ENCODE measurements at regions not wholly inside any gene's neighbourhood (a gene's known extent, or its start where the extent isn't known, plus 50 kb on each side); places are given as distances from the start of the nearest gene placed in this dataset.

- in situ Hi-C loops (cut with MboI; ENCODE audit: low sequenced_read_pairs) (no loop called here), dilution Hi-C loops (cut with HindIII; ENCODE audit: low sequenced_read_pairs, unreplicated experiment) (no loop called here), intact Hi-C loops (cut with micrococcal nuclease) (no loop called here)
- Histone ChIP-seq H3K27me3 (ENCODE audit: control insufficient read depth, insufficient read depth, low read length) (no peaks in the 10 kb centered on the region), H2BK120ac (ENCODE audit: low read depth, low read length) (no peak overlapping the region), H2BK5ac (ENCODE audit: low read depth, low read length, poor library complexity, severe bottlenecking) (no peak overlapping the region), H3K9me1 (ENCODE audit: insufficient read depth, low read length) (no peaks in the 10 kb centered on the region), H2AK9ac (replicated peaks; ENCODE audit: low read depth, low read length, poor library complexity) (no peak overlapping the region), H4K5ac (ENCODE audit: low read depth, low read length) (no peak overlapping the region), H3K36me3 (ENCODE audit: control insufficient read depth, insufficient read depth, low read length) (no peaks in the 10 kb centered on the region), H4K20me1 (ENCODE audit: insufficient read depth, low read length) (no peaks in the 10 kb centered on the region), H3K4me1 (ENCODE audit: control insufficient read depth, insufficient read depth, low read length) (no peaks in the 10 kb centered on the region), H2BK15ac (ENCODE audit: low read depth, low read length) (no peak overlapping the region), H4K8ac (ENCODE audit: low read depth in 2 of 2, low read length in 2 of 2) (no peak overlapping the region), H3K56ac (ENCODE audit: extremely low read depth, insufficient read depth, low read length) (no peak overlapping the region), H3K4me2 (ENCODE audit: low read depth, low read length) (no peak overlapping the region), H2AK5ac (ENCODE audit: low read depth, low read length) (no peak overlapping the region), H4K91ac (ENCODE audit: insufficient read depth, low read depth, low read length) (no peak overlapping the region), H3K14ac (replicated peaks; ENCODE audit: low read depth, low read length) (no peak overlapping the region), H3K4me3 (ENCODE audit: insufficient read depth, low read depth, low read length) (no peak overlapping the region), H3K4ac (ENCODE audit: low read depth, low read length) (no peak overlapping the region), H3K27ac (ENCODE audit: insufficient read depth, low read length) (no peak overlapping the region), H3K79me1 (ENCODE audit: low read depth in 1 of 2, low read length in 2 of 2) (no peaks in the 10 kb centered on the region), H3K9me3 (ENCODE audit: control insufficient read depth, insufficient read depth, low read length) (no peaks in the 10 kb centered on the region), H3K9ac (ENCODE audit: low read depth, low read length) (no peak overlapping the region), H3K23ac (ENCODE audit: low read depth, low read length) (no peak overlapping the region), H2BK20ac (ENCODE audit: low read depth, low read length) (no peak overlapping the region), H3K18ac (ENCODE audit: low read depth, low read length) (no peak overlapping the region), H2AFZ (replicated peaks; ENCODE audit: low read length, poor library complexity) (no peak overlapping the region)
- ChIA-PET CTCF (no interaction called here), POLR2A (ENCODE audit: unreplicated experiment) (no interaction called here)
- no peak for TF ChIP-seq CTCF (conservative IDR thresholded peaks at IDR 0.05; ENCODE audit: low read depth, low read length)
- no peak for TF ChIP-seq RAD21 (IDR thresholded peaks at IDR 0.05; ENCODE audit: low read length)
- ATAC-seq (ENCODE audit: low read depth) (no peak), DNase-seq (no peak)
- no CpG with 5 or more reads among the region's 5 CpGs for WGBS, 2 experiments (ENCODE audit: extremely low coverage in 2 of 2, insufficient read length in 1 of 2)
- BruUV-seq (replicated peaks), result no TSS peak
Observed at GRCh38 chr14:28607661-28608060, 158.9 kb upstream of the FOXG1 start.

All from IMR-90 (cell line).